H9 (cell line): ENCODE measurements at regions not wholly inside any gene's neighbourhood (a gene's known extent, or its start where the extent isn't known, plus 50 kb on each side); places are given as distances from the start of the nearest gene placed in this dataset.

Source experiments
- DNase-seq: peaks from one replicate; pipeline ENCODE4 v3.0.0-alpha.2; 2017
- H2AFZ ChIP-seq: one replicate; pipeline ENCODE4 v1.6.1; 2013; ENCODE audit warnings: mild to moderate bottlenecking, low read length, control low read depth, moderate library complexity
- H2AK5ac ChIP-seq: 2 replicates; pipeline ENCODE4 v1.6.1; 2013; ENCODE audit warnings: low read length, control low read depth, mixed read lengths; ENCODE audit not compliant: insufficient read length
- H2BK120ac ChIP-seq: one replicate; pipeline ENCODE4 v1.6.1; 2013; ENCODE audit warnings: low read depth, mild to moderate bottlenecking, low read length, control low read depth, inconsistent platforms; ENCODE audit not compliant: poor library complexity, severe bottlenecking
- H2BK12ac ChIP-seq: 2 replicates; pipeline ENCODE4 v1.6.1; 2013; ENCODE audit warnings: low read length, control low read depth, mixed read lengths, low read depth; ENCODE audit not compliant: insufficient read length
- H2BK15ac ChIP-seq: 2 replicates; pipeline ENCODE4 v1.6.1; 2013; ENCODE audit warnings: low read depth, low read length, control low read depth
- H2BK20ac ChIP-seq: one replicate; pipeline ENCODE4 v1.6.1; 2013; ENCODE audit warnings: low read depth, mild to moderate bottlenecking, low read length, control low read depth, inconsistent platforms; ENCODE audit not compliant: poor library complexity, severe bottlenecking
- H2BK5ac ChIP-seq: 2 replicates; pipeline ENCODE4 v1.6.1; 2013; ENCODE audit warnings: low read length, control low read depth, mixed read lengths; ENCODE audit not compliant: insufficient read length
- H3K14ac ChIP-seq: 2 replicates; pipeline ENCODE4 v1.6.1; 2013; ENCODE audit warnings: low read length, control low read depth; ENCODE audit not compliant: insufficient read depth
- H3K18ac ChIP-seq: 2 replicates; pipeline ENCODE4 v1.6.1; 2013; ENCODE audit warnings: low read depth, mild to moderate bottlenecking, mixed read lengths, low read length, control low read depth; ENCODE audit not compliant: insufficient read length
- H3K23ac ChIP-seq: 2 replicates; pipeline ENCODE4 v1.6.1; 2013; ENCODE audit warnings: low read length, control low read depth, mixed read lengths, low read depth; ENCODE audit not compliant: insufficient read length
- H3K23me2 ChIP-seq: 2 replicates; pipeline ENCODE4 v1.6.1; 2013; ENCODE audit warnings: low read depth, mild to moderate bottlenecking, mixed read lengths, low read length, control low read depth; ENCODE audit not compliant: insufficient read length, poor library complexity, severe bottlenecking
- H3K27ac ChIP-seq: 2 replicates; pipeline ENCODE4 v1.5.1; 2013; ENCODE audit warnings: low read length, control low read depth, mixed read lengths, low read depth; ENCODE audit not compliant: insufficient read length
- H3K27me3 ChIP-seq: 2 replicates; pipeline ENCODE4 v1.6.1; 2013; ENCODE audit warnings: low read length, control low read depth, inconsistent platforms; ENCODE audit not compliant: insufficient read depth
- H3K4ac ChIP-seq: 2 replicates; pipeline ENCODE4 v1.6.1; 2013; ENCODE audit warnings: low read depth, mild to moderate bottlenecking, control low read depth, inconsistent platforms, low read length, moderate library complexity
- H3K4me1 ChIP-seq: 2 replicates; pipeline ENCODE4 v1.6.1; 2013; ENCODE audit warnings: low read length, control low read depth, inconsistent platforms; ENCODE audit not compliant: insufficient read depth
- H3K4me2 ChIP-seq: 2 replicates; pipeline ENCODE4 v1.6.1; 2013; ENCODE audit warnings: low read length, control low read depth, mixed read lengths; ENCODE audit not compliant: insufficient read length, insufficient read depth
- H3K56ac ChIP-seq: 2 replicates; pipeline ENCODE4 v1.6.1; 2013; ENCODE audit warnings: low read depth, mild to moderate bottlenecking, mixed read lengths, low read length, control low read depth; ENCODE audit not compliant: insufficient read length
- H3K79me1 ChIP-seq: 2 replicates; pipeline ENCODE4 v1.6.1; 2013; ENCODE audit warnings: low read depth, mild to moderate bottlenecking, moderate library complexity, low read length, control low read depth, inconsistent platforms; ENCODE audit not compliant: insufficient read depth, poor library complexity, severe bottlenecking
- H3K79me2 ChIP-seq: 2 replicates; pipeline ENCODE4 v1.6.1; 2013; ENCODE audit warnings: low read length, control low read depth, inconsistent platforms; ENCODE audit not compliant: insufficient read depth
- H3K9ac ChIP-seq: 2 replicates; pipeline ENCODE4 v1.6.1; 2013; ENCODE audit warnings: low read length, control low read depth, mixed read lengths; ENCODE audit not compliant: insufficient read length; ENCODE audit errors: extremely low read depth
- H3K9me3 ChIP-seq: one replicate; pipeline ENCODE4 v1.6.1; 2013; ENCODE audit warnings: low read depth, low read length, inconsistent platforms; ENCODE audit not compliant: control insufficient read depth
- H3T11ph ChIP-seq: one replicate; pipeline ENCODE4 v1.6.1; 2013; ENCODE audit warnings: mild to moderate bottlenecking, low read length, control low read depth, inconsistent platforms
- H4K20me1 ChIP-seq: one replicate; pipeline ENCODE4 v1.6.1; 2013; ENCODE audit not compliant: control insufficient read depth, insufficient read length, insufficient read depth
- H4K5ac ChIP-seq: 2 replicates; pipeline ENCODE4 v1.6.1; 2013; ENCODE audit warnings: low read depth, mild to moderate bottlenecking, mixed read lengths, low read length, control low read depth; ENCODE audit not compliant: insufficient read length
- H4K8ac ChIP-seq: replicated peaks from 2 replicates; pipeline ENCODE4 v1.6.1; 2013; ENCODE audit warnings: low read length, control low read depth, mixed read lengths, low read depth; ENCODE audit not compliant: insufficient read length
- H4K91ac ChIP-seq: 2 replicates; pipeline ENCODE4 v1.6.1; 2013; ENCODE audit warnings: low read depth, mild to moderate bottlenecking, moderate library complexity, mixed read lengths, low read length, control low read depth; ENCODE audit not compliant: insufficient read length
- H3K27ac Mint-ChIP-seq, 3 experiments: 2 replicates in 2 of 3; 3 replicates in 1 of 3; pipeline ENCODE4 v1.8.0; 2020 to 2021; ENCODE audit warnings: mixed read lengths in 3 of 3, mild to moderate bottlenecking in 1 of 3, moderate library complexity in 1 of 3
- H3K27me3 Mint-ChIP-seq: 2 replicates; pipeline ENCODE4 v1.8.0; 2021; ENCODE audit warnings: low read depth, mild to moderate bottlenecking, moderate library complexity, mixed read lengths
- H3K36me3 Mint-ChIP-seq, 3 experiments: 2 replicates in 2 of 3; 3 replicates in 1 of 3; pipeline ENCODE4 v1.8.0; 2020 to 2021; ENCODE audit warnings: low read depth in 3 of 3, mixed read lengths in 3 of 3; ENCODE audit not compliant: insufficient read depth in 1 of 3
- H3K4me1 Mint-ChIP-seq, 2 experiments: 2 replicates each; pipeline ENCODE4 v1.8.0; 2020; ENCODE audit warnings: mixed read lengths in 2 of 2
- H3K4me3 Mint-ChIP-seq, 2 experiments: 2 replicates in 1 of 2; 3 replicates in 1 of 2; pipeline ENCODE4 v1.8.0; 2020 to 2021; ENCODE audit warnings: mild to moderate bottlenecking in 2 of 2, mixed read lengths in 2 of 2, moderate library complexity in 1 of 2
- H3K9me3 Mint-ChIP-seq, 2 experiments: 2 replicates in 1 of 2; 3 replicates in 1 of 2; pipeline ENCODE4 v1.8.0; 2020; ENCODE audit warnings: mild to moderate bottlenecking in 2 of 2, mixed read lengths in 2 of 2, moderate library complexity in 1 of 2
- WGBS: extraction: QIAGEN DNeasy Blood & Tissue Kit; methylation state at CpG from one replicate; pipeline ENCODE4 v1.1.7; 2013; ENCODE audit warnings: missing lambda C conversion rate, low lambda C conversion rate, mixed read lengths; ENCODE audit not compliant: insufficient read length; ENCODE audit errors: extremely low coverage; 5-methylcytosine and 5-hydroxymethylcytosine counted together
- TF ChIP-seq, protein P1 (sequence below): fragments of 200-600 bp; sonication (generic); conservative IDR thresholded peaks from 3 replicates; pipeline ENCODE4 v1.8.0; 2021; ENCODE audit warnings: antibody characterized with exemption, mild to moderate bottlenecking

DNA sequence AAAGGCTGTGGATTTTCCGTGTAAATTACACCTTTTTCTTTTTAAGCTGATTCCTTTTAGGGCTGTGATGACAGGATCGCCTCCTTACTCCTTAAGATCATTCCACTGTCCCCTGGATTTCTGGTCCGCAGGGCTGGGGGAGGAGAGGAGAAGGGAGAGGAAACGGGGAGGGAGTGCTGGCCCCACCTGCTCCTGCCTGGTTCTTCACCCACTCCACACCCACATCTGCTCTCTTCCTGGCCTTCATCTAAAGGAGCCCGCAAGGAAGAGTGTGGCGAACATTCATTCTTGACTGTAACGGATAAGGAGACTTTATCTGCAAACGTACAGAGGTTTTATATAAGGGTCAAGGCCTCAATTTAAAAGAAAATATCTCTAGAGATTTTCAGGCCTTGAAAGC is 242.0 kb downstream of the RHOU start:
- Mint-ChIP-seq H3K4me1 (peaks cover 40 to 43% of the 10 kb centered on the region in 2 experiments), H3K4me3 (peak overlapping the region in 1 of 2 experiments; percentile 9; a peak in 1 of 5 replicates), H3K27ac (peak overlapping the region in 1 of 3 experiments; percentile 11; a peak in 1 of 7 replicates), H3K27me3 (no peaks in the 10 kb centered on the region; the same call in none of the 2 replicates), H3K9me3 (no peaks in the 10 kb centered on the region; a peak in 1 of 5 replicates), H3K36me3 (no peaks in the 10 kb centered on the region; a peak in 1 of 7 replicates)
- no peaks in the 10 kb centered on the region for H3K23me2 ChIP-seq
- H4K5ac ChIP-seq: no peak overlapping the region
- H2BK15ac ChIP-seq: no peak overlapping the region
- H3K27me3 ChIP-seq: no peaks in the 10 kb centered on the region
- no peak overlapping the region for H3K56ac ChIP-seq
- H2BK12ac ChIP-seq: no peak overlapping the region
- no peak overlapping the region for H2AFZ ChIP-seq
- H2BK20ac ChIP-seq: no peak overlapping the region
- H4K20me1 ChIP-seq: no peaks in the 10 kb centered on the region
- DNase-seq: peak; percentile 25
- H4K91ac ChIP-seq: no peak overlapping the region
- no peak overlapping the region for H3K4ac ChIP-seq
- no CpG with 5 or more reads among the region's 8 CpGs for WGBS
- H2BK120ac ChIP-seq: no peak overlapping the region
- no peak overlapping the region for H3K14ac ChIP-seq
- no peak overlapping the region for H2AK5ac ChIP-seq
- H2BK5ac ChIP-seq: no peak overlapping the region
- no peaks in the 10 kb centered on the region; the same call in 1 of the 2 replicates for H3K4me1 ChIP-seq
- H3K27ac ChIP-seq: no peak overlapping the region
- H3K4me2 ChIP-seq: no peak overlapping the region
- TF ChIP-seq, protein P1, sequence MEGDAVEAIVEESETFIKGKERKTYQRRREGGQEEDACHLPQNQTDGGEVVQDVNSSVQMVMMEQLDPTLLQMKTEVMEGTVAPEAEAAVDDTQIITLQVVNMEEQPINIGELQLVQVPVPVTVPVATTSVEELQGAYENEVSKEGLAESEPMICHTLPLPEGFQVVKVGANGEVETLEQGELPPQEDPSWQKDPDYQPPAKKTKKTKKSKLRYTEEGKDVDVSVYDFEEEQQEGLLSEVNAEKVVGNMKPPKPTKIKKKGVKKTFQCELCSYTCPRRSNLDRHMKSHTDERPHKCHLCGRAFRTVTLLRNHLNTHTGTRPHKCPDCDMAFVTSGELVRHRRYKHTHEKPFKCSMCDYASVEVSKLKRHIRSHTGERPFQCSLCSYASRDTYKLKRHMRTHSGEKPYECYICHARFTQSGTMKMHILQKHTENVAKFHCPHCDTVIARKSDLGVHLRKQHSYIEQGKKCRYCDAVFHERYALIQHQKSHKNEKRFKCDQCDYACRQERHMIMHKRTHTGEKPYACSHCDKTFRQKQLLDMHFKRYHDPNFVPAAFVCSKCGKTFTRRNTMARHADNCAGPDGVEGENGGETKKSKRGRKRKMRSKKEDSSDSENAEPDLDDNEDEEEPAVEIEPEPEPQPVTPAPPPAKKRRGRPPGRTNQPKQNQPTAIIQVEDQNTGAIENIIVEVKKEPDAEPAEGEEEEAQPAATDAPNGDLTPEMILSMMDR: no peak
- no peaks in the 10 kb centered on the region for H3K79me2 ChIP-seq
- H4K8ac ChIP-seq: no peak overlapping the region
- no peaks in the 10 kb centered on the region for H3K79me1 ChIP-seq
- no peak overlapping the region for H3K23ac ChIP-seq
- no peak overlapping the region for H3K9ac ChIP-seq
- no peak overlapping the region for H3K18ac ChIP-seq
- H3K9me3 ChIP-seq: no peaks in the 10 kb centered on the region
- no peak overlapping the region for H3T11ph ChIP-seq
